Neutrophil (primary cell): ENCODE measurements at regions not wholly inside any gene's neighbourhood (a gene's known extent, or its start where the extent isn't known, plus 50 kb on each side); places are given as distances from the start of the nearest gene placed in this dataset.

Experiments used
- H3K27ac ChIP-seq: fragments of 200-600 bp; sonication (generic); 2 replicates; pipeline ENCODE4 v1.5.1; 2016; ENCODE audit warnings: mild to moderate bottlenecking, moderate library complexity
- H3K27me3 ChIP-seq: fragments of 200-600 bp; sonication (generic); 2 replicates; pipeline ENCODE4 v1.6.0; 2016; ENCODE audit warnings: mild to moderate bottlenecking
- H3K36me3 ChIP-seq: fragments of 200-600 bp; sonication (generic); 2 replicates; pipeline ENCODE4 v1.5.1; 2017
- H3K4me1 ChIP-seq, 2 experiments: fragments of 200-600 bp in 1 of 2; sonication (generic) in 1 of 2; 1 replicate in 1 of 2; 2 replicates in 1 of 2; pipeline versions ENCODE4 v1.5.1 to v1.6.1; 2013 to 2016; ENCODE audit warnings: low read depth in 1 of 2, low read length in 1 of 2, mild to moderate bottlenecking in 1 of 2, moderate library complexity in 1 of 2; ENCODE audit not compliant: control insufficient read depth in 1 of 2, insufficient read depth in 1 of 2
- H3K4me3 ChIP-seq, 2 experiments: fragments of 200-600 bp in 1 of 2; sonication (generic) in 1 of 2; 1 replicate in 1 of 2; 2 replicates in 1 of 2; pipeline ENCODE4 v1.5.1; 2013 to 2016; ENCODE audit warnings: low read depth in 1 of 2, low read length in 1 of 2, mild to moderate bottlenecking in 1 of 2, moderate library complexity in 1 of 2
- H3K9me3 ChIP-seq: fragments of 200-600 bp; sonication (generic); 2 replicates; pipeline ENCODE4 v1.5.1; 2016
- CTCF ChIP-seq: fragments of 200-600 bp; sonication (generic); IDR thresholded peaks from 2 replicates; pipeline ENCODE4 v1.5.1; 2016; ENCODE audit warnings: antibody characterized with exemption

- TF ChIP-seq CTCF: no peak
- no peak overlapping the region for H3K4me3 ChIP-seq
- H3K9me3 ChIP-seq: no peaks in the 10 kb centered on the region
- H3K4me1 ChIP-seq: no peaks in the 10 kb centered on the region
- no peaks in the 10 kb centered on the region for H3K36me3 ChIP-seq
- H3K27ac ChIP-seq: no peak overlapping the region
- H3K27me3 ChIP-seq: peaks cover 74% of the 10 kb centered on the region
Observed at GRCh38 chr6:167682546-167683027, 144.1 kb upstream of the AFDN start.

GRCh38 chr6:167683028-167683862 lies 143.5 kb upstream of the AFDN start:
- no peak for TF ChIP-seq CTCF
- H3K36me3 ChIP-seq: no peaks in the 10 kb centered on the region
- H3K4me3 ChIP-seq: no peak overlapping the region
- H3K9me3 ChIP-seq: no peaks in the 10 kb centered on the region
- H3K27ac ChIP-seq: no peak overlapping the region
- H3K27me3 ChIP-seq: peaks cover 68% of the 10 kb centered on the region
- H3K4me1 ChIP-seq: no peaks in the 10 kb centered on the region

DNA sequence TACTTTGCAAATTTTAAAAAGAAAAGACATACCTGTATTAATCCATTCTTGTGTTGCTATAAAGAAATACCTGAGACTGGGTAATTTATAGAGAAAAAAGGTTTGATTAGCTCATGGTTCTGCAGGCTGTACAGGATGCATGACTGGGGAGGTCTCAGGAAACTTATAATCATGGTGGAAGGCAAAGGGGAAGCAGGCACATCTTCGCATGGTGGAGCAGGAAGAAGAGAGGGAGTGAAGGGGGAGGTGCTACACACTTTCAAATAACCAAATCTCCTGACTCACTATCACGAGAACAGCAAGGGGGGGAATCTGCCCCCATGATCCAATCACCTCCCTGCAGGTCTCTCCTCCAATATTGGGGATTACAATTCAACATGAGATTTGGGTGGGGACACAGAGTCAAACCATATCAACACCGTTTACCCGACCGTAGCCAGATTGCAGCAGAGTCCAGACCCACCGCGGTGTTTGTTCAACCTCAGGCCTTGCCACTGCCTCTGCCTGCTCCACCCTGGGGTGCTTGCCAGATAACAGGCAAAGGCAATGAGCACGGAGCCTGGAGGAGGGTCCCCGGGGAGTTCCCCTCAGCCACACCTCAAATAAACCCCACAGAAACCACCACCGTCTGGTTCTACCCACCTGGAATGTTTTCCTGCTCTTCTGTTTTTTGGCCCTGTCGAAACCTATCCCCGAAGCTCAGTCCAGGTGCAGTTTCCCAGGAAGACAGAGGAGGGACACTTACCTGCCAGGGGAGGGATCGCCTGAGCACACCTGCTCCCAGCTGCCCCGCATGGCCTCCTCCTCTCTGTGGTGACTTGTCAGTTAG lies 142.2 kb upstream of the AFDN start:
- Histone ChIP-seq H3K27me3 (peaks cover 61% of the 10 kb centered on the region), H3K9me3 (no peaks in the 10 kb centered on the region), H3K4me1 (no peaks in the 10 kb centered on the region), H3K4me3 (no peak overlapping the region), H3K27ac (no peak overlapping the region), H3K36me3 (no peaks in the 10 kb centered on the region)
- no peak for TF ChIP-seq CTCF

DNA sequence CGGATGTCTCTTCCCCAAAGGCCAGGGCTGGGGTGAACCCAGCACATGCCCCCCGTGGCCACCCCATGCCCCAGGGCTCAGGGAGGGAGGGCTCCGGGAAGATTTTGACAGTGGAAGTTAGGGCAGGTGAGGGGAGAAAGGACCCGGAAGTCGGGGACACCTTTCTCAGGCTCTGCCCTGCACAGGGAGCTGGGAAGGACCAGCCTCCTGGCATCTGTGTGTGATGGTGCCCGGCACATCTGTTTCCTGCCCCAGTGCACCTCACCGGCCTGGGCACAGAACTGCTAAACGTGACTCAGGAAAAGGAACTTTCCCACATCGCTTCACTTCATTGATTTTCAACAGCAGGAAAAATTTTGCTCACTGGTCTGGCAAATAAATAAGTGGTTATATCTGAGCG lies 141.1 kb upstream of the AFDN start:
- H3K27me3 ChIP-seq: peaks cover 53% of the 10 kb centered on the region
- H3K9me3 ChIP-seq: no peaks in the 10 kb centered on the region
- no peak for TF ChIP-seq CTCF
- H3K4me1 ChIP-seq: no peaks in the 10 kb centered on the region
- no peak overlapping the region for H3K27ac ChIP-seq
- H3K4me3 ChIP-seq: no peak overlapping the region
- H3K36me3 ChIP-seq: no peaks in the 10 kb centered on the region

- Histone ChIP-seq H3K4me1 (no peaks in the 10 kb centered on the region), H3K36me3 (no peaks in the 10 kb centered on the region), H3K9me3 (no peaks in the 10 kb centered on the region), H3K4me3 (no peak overlapping the region), H3K27ac (no peak overlapping the region), H3K27me3 (peaks cover 46% of the 10 kb centered on the region)
- TF ChIP-seq CTCF: no peak
Observed at GRCh38 chr6:167686204-167686893, 140.4 kb upstream of the AFDN start.
